ENCODE measurements at regions not wholly inside any gene's neighbourhood (a gene's known extent, or its start where the extent isn't known, plus 50 kb on each side); places are given as distances from the start of the nearest gene placed in this dataset.

GRCh38 chr11:32024948-32025347, 65.9 kb upstream of the RCN1 start:
- no peak for TF ChIP-seq POLR2A (IDR thresholded peaks at IDR 0.05)
- TF ChIP-seq CTCF (IDR thresholded peaks at IDR 0.05), result no peak
